ENCODE measurements at regions not wholly inside any gene's neighbourhood (a gene's known extent, or its start where the extent isn't known, plus 50 kb on each side); places are given as distances from the start of the nearest gene placed in this dataset.
"Not testable (repeated sequence)": the region's sequence is repeated elsewhere in the genome, so short reads cannot be mapped to it uniquely, and the experiment has no call there.

DNA sequence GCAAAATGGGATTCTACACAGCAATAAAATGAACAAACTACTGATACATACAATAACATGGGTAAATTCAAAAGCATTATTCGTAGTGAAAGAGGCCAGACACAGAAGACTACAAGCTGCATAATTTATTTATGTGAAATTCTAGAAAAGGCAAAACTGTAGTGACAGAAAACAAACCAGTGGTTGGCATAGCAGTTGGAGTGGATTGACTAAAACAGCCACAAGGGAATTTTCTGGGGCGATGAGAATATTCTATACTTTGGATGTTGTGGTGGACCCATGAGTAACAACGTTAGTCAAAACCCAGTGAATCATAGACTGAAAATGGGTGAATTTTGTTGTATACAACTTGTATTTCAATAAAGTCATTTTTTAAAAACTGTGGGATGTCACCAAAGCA, 63.2 kb upstream of the RPL38 start:
- Mint-ChIP-seq H3K27me3 (ENCODE audit: low read depth in 2 of 2) (peaks cover 17 to 37% of the 10 kb centered on the region in 2 donors), H3K9me3 (peaks cover 6 to 14% of the 10 kb centered on the region in 2 donors)
- TF ChIP-seq, protein P1, sequence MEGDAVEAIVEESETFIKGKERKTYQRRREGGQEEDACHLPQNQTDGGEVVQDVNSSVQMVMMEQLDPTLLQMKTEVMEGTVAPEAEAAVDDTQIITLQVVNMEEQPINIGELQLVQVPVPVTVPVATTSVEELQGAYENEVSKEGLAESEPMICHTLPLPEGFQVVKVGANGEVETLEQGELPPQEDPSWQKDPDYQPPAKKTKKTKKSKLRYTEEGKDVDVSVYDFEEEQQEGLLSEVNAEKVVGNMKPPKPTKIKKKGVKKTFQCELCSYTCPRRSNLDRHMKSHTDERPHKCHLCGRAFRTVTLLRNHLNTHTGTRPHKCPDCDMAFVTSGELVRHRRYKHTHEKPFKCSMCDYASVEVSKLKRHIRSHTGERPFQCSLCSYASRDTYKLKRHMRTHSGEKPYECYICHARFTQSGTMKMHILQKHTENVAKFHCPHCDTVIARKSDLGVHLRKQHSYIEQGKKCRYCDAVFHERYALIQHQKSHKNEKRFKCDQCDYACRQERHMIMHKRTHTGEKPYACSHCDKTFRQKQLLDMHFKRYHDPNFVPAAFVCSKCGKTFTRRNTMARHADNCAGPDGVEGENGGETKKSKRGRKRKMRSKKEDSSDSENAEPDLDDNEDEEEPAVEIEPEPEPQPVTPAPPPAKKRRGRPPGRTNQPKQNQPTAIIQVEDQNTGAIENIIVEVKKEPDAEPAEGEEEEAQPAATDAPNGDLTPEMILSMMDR (IDR thresholded peaks at IDR 0.05) = no peak

DNA sequence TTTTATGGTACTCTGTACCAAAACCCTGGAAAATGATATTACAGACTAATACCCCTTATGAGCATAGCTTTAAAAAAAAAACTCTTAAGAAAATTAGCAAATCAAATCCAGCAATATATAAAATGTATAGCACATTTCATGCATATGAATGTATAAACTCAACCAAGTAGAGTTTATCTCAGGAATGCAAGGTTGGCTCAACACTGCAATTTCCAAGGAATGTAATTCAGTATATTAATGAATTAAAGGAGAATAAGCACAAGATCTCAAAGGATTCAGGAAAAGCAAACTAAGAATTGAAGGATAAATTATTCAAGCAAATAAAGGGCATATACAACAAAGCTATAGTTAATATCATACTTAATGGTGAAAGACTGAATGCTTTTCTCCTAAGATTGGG, 61.9 kb upstream of the RPL38 start:
- Mint-ChIP-seq H3K4me1 (no peaks in the 10 kb centered on the region), H3K36me3 (peaks cover 32% of the 10 kb centered on the region), H3K27me3 (ENCODE audit: low read depth in 2 of 2) (peaks cover 19 to 35% of the 10 kb centered on the region in 2 donors), H3K9me3 (peaks cover 6 to 14% of the 10 kb centered on the region in 2 donors), H3K4me3 (no peak overlapping the region), H3K27ac (no peak overlapping the region)
- Histone ChIP-seq H3K27me3 (ENCODE audit: control insufficient read depth, insufficient read depth, low read length) (no peaks in the 10 kb centered on the region), H3K36me3 (ENCODE audit: control insufficient read depth, insufficient read depth, low read length) (no peaks in the 10 kb centered on the region), H3K9me3 (ENCODE audit: control insufficient read depth, insufficient read depth, low read length) (peaks cover 15% of the 10 kb centered on the region), H3K27ac (ENCODE audit: low read length) (no peak overlapping the region), H3K4me1 (ENCODE audit: control insufficient read depth, insufficient read depth, low read length) (no peaks in the 10 kb centered on the region), H3K4me3 (ENCODE audit: low read length) (no peak overlapping the region)
- no peak for ATAC-seq
- TF ChIP-seq, protein P1 (IDR thresholded peaks at IDR 0.05) = no peak
- intact Hi-C loops (cut with micrococcal nuclease) = no loop called here
- DNase-seq = no peak

More for the DNA sequence above, 63.2 kb upstream of the RPL38 start:
- Histone ChIP-seq H3K27ac (ENCODE audit: low read length) (no peak overlapping the region), H3K36me3 (ENCODE audit: control insufficient read depth, insufficient read depth, low read length) (no peaks in the 10 kb centered on the region), H3K27me3 (ENCODE audit: control insufficient read depth, insufficient read depth, low read length) (no peaks in the 10 kb centered on the region), H3K4me3 (ENCODE audit: low read length) (no peak overlapping the region), H3K9me3 (ENCODE audit: control insufficient read depth, insufficient read depth, low read length) (peaks cover 15% of the 10 kb centered on the region), H3K4me1 (ENCODE audit: control insufficient read depth, insufficient read depth, low read length) (no peaks in the 10 kb centered on the region)
- no peaks in the 10 kb centered on the region for H3K4me1 Mint-ChIP-seq
- DNase-seq = no peak
- 79% methylated on average over 2 of the region's 3 CpGs for WGBS (ENCODE audit: insufficient coverage)
- no peak overlapping the region for H3K27ac Mint-ChIP-seq
- H3K4me3 Mint-ChIP-seq = no peak overlapping the region
- H3K36me3 Mint-ChIP-seq = peaks cover 32% of the 10 kb centered on the region
- ATAC-seq = no peak
- intact Hi-C loops (cut with micrococcal nuclease) = no loop called here

DNA sequence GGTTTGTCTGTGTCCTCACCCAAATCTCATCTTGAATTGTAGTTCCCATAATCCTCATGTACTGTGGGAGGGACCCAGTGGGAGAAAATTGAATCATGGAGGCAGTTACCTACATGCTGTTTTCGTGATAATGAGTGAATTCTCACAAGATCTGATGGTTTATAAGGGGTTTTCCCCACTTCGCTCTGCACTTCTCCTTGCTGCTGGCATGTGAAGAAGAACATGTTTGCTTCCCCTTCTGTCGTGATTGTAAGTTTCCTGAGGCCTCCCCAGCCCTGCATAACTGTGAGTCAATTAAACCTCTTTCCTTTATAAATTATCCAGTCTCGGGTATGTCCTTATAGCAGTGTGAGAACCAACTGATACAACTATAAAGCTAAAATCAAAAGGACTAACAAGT, 60.2 kb upstream of the RPL38 start:
- H3K4me3 Mint-ChIP-seq; H3K27ac Mint-ChIP-seq; H3K4me1 Mint-ChIP-seq; H3K4me1 ChIP-seq (ENCODE audit: control insufficient read depth, insufficient read depth, low read length); H3K4me3 ChIP-seq (ENCODE audit: low read length); H3K36me3 ChIP-seq (ENCODE audit: control insufficient read depth, insufficient read depth, low read length); intact Hi-C loops (cut with micrococcal nuclease); ATAC-seq; DNase-seq; H3K27me3 ChIP-seq (ENCODE audit: control insufficient read depth, insufficient read depth, low read length); H3K27ac ChIP-seq (ENCODE audit: low read length): not testable (repeated sequence)
- H3K36me3 Mint-ChIP-seq = peaks cover 32% of the 10 kb centered on the region
- peaks cover 9 to 18% of the 10 kb centered on the region in 2 donors for H3K27me3 Mint-ChIP-seq (ENCODE audit: low read depth in 2 of 2)
- 95% methylated on average over 3 of the region's 4 CpGs for whole genome bisulfite sequencing (ENCODE audit: insufficient coverage)
- H3K9me3 ChIP-seq (ENCODE audit: control insufficient read depth, insufficient read depth, low read length) = peaks cover 15% of the 10 kb centered on the region
- H3K9me3 Mint-ChIP-seq = peaks cover 6 to 14% of the 10 kb centered on the region in 2 donors

DNA sequence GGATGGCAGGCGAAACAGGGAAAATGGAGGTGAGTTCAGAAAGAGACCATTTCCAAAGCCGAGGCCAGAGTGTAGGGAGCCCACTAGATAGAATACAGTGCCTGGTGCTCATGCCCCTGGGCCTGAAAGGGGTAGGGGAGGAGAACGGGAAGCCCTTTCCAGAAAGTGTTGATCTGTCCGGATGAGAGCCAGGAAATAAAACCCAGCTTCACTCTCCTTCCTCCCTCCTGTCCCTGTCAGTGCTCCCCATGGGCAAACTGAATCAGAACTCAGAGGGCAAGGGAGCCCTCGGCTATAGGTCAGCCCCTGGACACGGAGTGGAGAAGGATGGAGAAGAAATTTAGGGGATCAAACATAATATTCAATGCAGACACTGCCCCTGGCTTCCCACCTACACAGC, 57.7 kb upstream of the RPL38 start:
- Mint-ChIP-seq H3K27ac (no peak overlapping the region), H3K9me3 (peaks cover 2 to 10% of the 10 kb centered on the region in 2 donors), H3K27me3 (ENCODE audit: low read depth in 2 of 2) (peaks cover 5 to 7% of the 10 kb centered on the region in 2 donors), H3K4me1 (no peaks in the 10 kb centered on the region), H3K36me3 (peaks cover 25% of the 10 kb centered on the region), H3K4me3 (no peak overlapping the region)
- ATAC-seq = no peak
- Histone ChIP-seq H3K4me1 (ENCODE audit: control insufficient read depth, insufficient read depth, low read length) (no peaks in the 10 kb centered on the region), H3K9me3 (ENCODE audit: control insufficient read depth, insufficient read depth, low read length) (peaks cover 12% of the 10 kb centered on the region), H3K27ac (ENCODE audit: low read length) (no peak overlapping the region), H3K36me3 (ENCODE audit: control insufficient read depth, insufficient read depth, low read length) (no peaks in the 10 kb centered on the region), H3K4me3 (ENCODE audit: low read length) (no peak overlapping the region), H3K27me3 (ENCODE audit: control insufficient read depth, insufficient read depth, low read length) (no peaks in the 10 kb centered on the region)
- WGBS (ENCODE audit: insufficient coverage) = 79% methylated on average over 3 of the region's 6 CpGs
- TF ChIP-seq, protein P1 (IDR thresholded peaks at IDR 0.05) = no peak
- DNase-seq = no peak
- intact Hi-C loops (cut with micrococcal nuclease) = no loop called here
